Fibroblast of mammary gland (primary cell): ENCODE measurements at regions not wholly inside any gene's neighbourhood (a gene's known extent, or its start where the extent isn't known, plus 50 kb on each side); places are given as distances from the start of the nearest gene placed in this dataset.
A peak's percentile ranks its signal among the peaks of the same experiment; 100 is the strongest.

Experiments
- DNase-seq: peaks from one replicate; pipeline ENCODE4 v3.0.0-alpha.2; 2010; ENCODE audit warnings: low read depth
- H3K4me3 ChIP-seq: 2 replicates; pipeline ENCODE4 v1.5.1; 2011; ENCODE audit warnings: low read depth, mild to moderate bottlenecking, low read length, moderate library complexity; ENCODE audit not compliant: control insufficient read depth
- CTCF ChIP-seq: conservative IDR thresholded peaks from 2 replicates; pipeline ENCODE4 v1.5.1; 2011; ENCODE audit warnings: low read depth, low read length, inconsistent platforms; ENCODE audit not compliant: control insufficient read depth, insufficient read depth

- H3K4me3 ChIP-seq = no peak overlapping the region
- TF ChIP-seq CTCF = no peak
- DNase-seq = no peak
Observed at GRCh38 chr7:47093320-47094234, 488.3 kb downstream of the TNS3 start.

- H3K4me3 ChIP-seq = no peak overlapping the region
- peak; percentile 34 for DNase-seq
- no peak for TF ChIP-seq CTCF
Observed at GRCh38 chr7:47092336-47092735, 489.6 kb downstream of the TNS3 start.

- DNase-seq = no peak
- H3K4me3 ChIP-seq = no peak overlapping the region
- TF ChIP-seq CTCF = no peak
Observed at GRCh38 chr7:47091141-47091540, 490.8 kb downstream of the TNS3 start.

GRCh38 chr7:47089461-47089860, 492.4 kb downstream of the TNS3 start:
- no peak for DNase-seq
- no peak overlapping the region for H3K4me3 ChIP-seq
- TF ChIP-seq CTCF = no peak

GRCh38 chr7:47089068-47089417, 492.9 kb downstream of the TNS3 start:
- no peak for TF ChIP-seq CTCF

GRCh38 chr7:47088329-47089067, 493.4 kb downstream of the TNS3 start:
- no peak overlapping the region for H3K4me3 ChIP-seq
- peak; percentile 62 for DNase-seq
- TF ChIP-seq CTCF = peak; percentile 82

More at GRCh38 chr7:47089068-47089417, 492.9 kb downstream of the TNS3 start:
- no peak overlapping the region for H3K4me3 ChIP-seq
- no peak for DNase-seq
